Panc1 (cell line): ENCODE measurements at regions not wholly inside any gene's neighbourhood (a gene's known extent, or its start where the extent isn't known, plus 50 kb on each side); places are given as distances from the start of the nearest gene placed in this dataset.

ENCODE experiments used
- ATAC-seq: fragments of 200-7000 bp; cut with Tn5 transposase; 2 replicates; pipeline ENCODE4 v1.9.1; 2020; ENCODE audit warnings: mild to moderate bottlenecking, moderate library complexity
- BruUV-seq: library from RNA; stranded (reverse); fragments of 400-500 nt; replicated peaks from 2 replicates; lab custom pipeline; 2021; lab: Mats Ljungman, UMichigan
- CTCF ChIA-PET: fragments of 300-600 bp; sonication (Branson Sonifier 250); formaldehyde crosslinking; loops from one replicate; lab custom pipeline; 2022; ENCODE audit warnings: antibody characterized with exemption; lab: Charles Lee
- POLR2A ChIA-PET: fragments of 300-600 bp; sonication (Branson Sonifier 250); formaldehyde crosslinking; loops from one replicate; lab custom pipeline; 2022; ENCODE audit warnings: antibody characterized with exemption; lab: Charles Lee
- DNase-seq: peaks from one replicate; pipeline ENCODE4 v3.0.0-alpha.2; 2010; ENCODE audit warnings: low read depth, low spot score
- H3K27ac ChIP-seq: 2 replicates; pipeline ENCODE4 v1.5.1; 2011; ENCODE audit warnings: mild to moderate bottlenecking, low read length, inconsistent platforms
- H3K27me3 ChIP-seq: fragments of 200-500 bp; sonication (Bioruptor generic); 2 replicates; pipeline ENCODE4 v1.6.0; 2014; ENCODE audit warnings: low read length, inconsistent platforms; ENCODE audit not compliant: control insufficient read depth, insufficient read depth
- H3K36me3 ChIP-seq: fragments of 200-500 bp; sonication (Bioruptor generic); 2 replicates; pipeline ENCODE4 v1.5.1; 2014; ENCODE audit warnings: inconsistent platforms, mild to moderate bottlenecking, low read length, moderate library complexity; ENCODE audit not compliant: control insufficient read depth, insufficient read depth
- H3K4me1 ChIP-seq: 2 replicates; pipeline ENCODE4 v1.5.1; 2011; ENCODE audit warnings: inconsistent platforms, mild to moderate bottlenecking, low read length, moderate library complexity; ENCODE audit not compliant: control insufficient read depth, insufficient read depth
- H3K4me3 ChIP-seq, 2 experiments: 2 replicates each; pipeline ENCODE4 v1.5.1; 2011 to 2012; ENCODE audit warnings: low read depth in 2 of 2, low read length in 2 of 2, mild to moderate bottlenecking in 2 of 2, inconsistent platforms in 1 of 2, moderate library complexity in 1 of 2
- H3K9me3 ChIP-seq: fragments of 200-500 bp; sonication (Bioruptor generic); 2 replicates; pipeline ENCODE4 v1.5.1; 2014; ENCODE audit warnings: low read depth, mild to moderate bottlenecking, inconsistent platforms, low read length, moderate library complexity; ENCODE audit not compliant: control insufficient read depth, insufficient read depth
- POLR2AphosphoS5 ChIP-seq: IDR thresholded peaks from 2 replicates; pipeline ENCODE4 v1.6.1; 2012; ENCODE audit warnings: mild to moderate bottlenecking, low read depth, low read length, moderate library complexity
- SIN3A ChIP-seq: IDR thresholded peaks from 2 replicates; pipeline ENCODE4 v1.6.1; 2012; ENCODE audit warnings: low read depth, mild to moderate bottlenecking, low read length, moderate library complexity, borderline replicate concordance; ENCODE audit not compliant: insufficient read depth
- TCF7L2 ChIP-seq: IDR thresholded peaks from 2 replicates; pipeline ENCODE4 v1.6.1; 2011; ENCODE audit warnings: mild to moderate bottlenecking, low read depth, low read length, inconsistent platforms
- in situ Hi-C: cut with HindIII; loops from 2 replicates; pipeline ENCODE4 v1.10.0; 2016; ENCODE audit warnings: low sequenced_read_pairs, low pct_unique_long_range_greater_than_20kb
- intact Hi-C: fragments of 100-400 bp; cut with micrococcal nuclease; formaldehyde crosslinking; loops from one replicate; pipeline ENCODE4 v1.10.0; 2022; ENCODE audit not compliant: unreplicated experiment
- TF ChIP-seq, protein P1 (sequence below): fragments of 450-650 bp; IDR thresholded peaks from 2 replicates; pipeline ENCODE4 v1.5.1; 2017; ENCODE audit warnings: mild to moderate bottlenecking
- TF ChIP-seq, protein P2 (sequence below), 2 experiments: IDR thresholded peaks; 2 replicates each; pipeline ENCODE4 v1.6.1; 2011 to 2012; ENCODE audit warnings: low read depth in 2 of 2, control low read depth in 1 of 2, low read length in 1 of 2, mild to moderate bottlenecking in 1 of 2, moderate library complexity in 1 of 2; ENCODE audit not compliant: insufficient read depth in 1 of 2

DNA sequence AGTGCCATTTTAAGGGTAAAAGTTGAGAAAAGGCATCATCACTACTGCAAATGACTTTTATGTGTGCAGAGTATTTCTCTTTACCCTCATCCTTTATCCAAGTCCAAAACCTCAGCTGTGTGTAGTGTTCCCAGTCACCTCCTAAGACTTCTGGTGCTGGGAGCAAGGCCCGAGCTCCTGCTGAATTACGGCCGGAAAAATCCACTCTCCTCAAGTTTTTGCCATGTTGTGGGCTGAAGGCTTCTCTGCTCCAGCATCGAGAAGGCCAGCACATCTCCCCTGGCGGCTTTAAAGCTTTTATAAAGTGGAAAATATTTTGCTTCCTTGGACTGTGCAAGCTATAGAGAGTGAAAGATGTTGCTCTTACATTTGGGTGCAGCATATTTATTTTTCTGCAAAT is 153.2 kb upstream of the THBS2 start:
- no peak for DNase-seq
- no TSS peak for BruUV-seq
- Histone ChIP-seq H3K4me3 (no peak overlapping the region), H3K27me3 (no peaks in the 10 kb centered on the region), H3K9me3 (peaks cover 3% of the 10 kb centered on the region; the same call in 1 of the 2 replicates), H3K4me1 (no peaks in the 10 kb centered on the region), H3K27ac (no peak overlapping the region), H3K36me3 (no peaks in the 10 kb centered on the region)
- TF ChIP-seq POLR2AphosphoS5 (no peak), SIN3A (no peak), TCF7L2 (no peak)
- TF ChIP-seq, protein P1, sequence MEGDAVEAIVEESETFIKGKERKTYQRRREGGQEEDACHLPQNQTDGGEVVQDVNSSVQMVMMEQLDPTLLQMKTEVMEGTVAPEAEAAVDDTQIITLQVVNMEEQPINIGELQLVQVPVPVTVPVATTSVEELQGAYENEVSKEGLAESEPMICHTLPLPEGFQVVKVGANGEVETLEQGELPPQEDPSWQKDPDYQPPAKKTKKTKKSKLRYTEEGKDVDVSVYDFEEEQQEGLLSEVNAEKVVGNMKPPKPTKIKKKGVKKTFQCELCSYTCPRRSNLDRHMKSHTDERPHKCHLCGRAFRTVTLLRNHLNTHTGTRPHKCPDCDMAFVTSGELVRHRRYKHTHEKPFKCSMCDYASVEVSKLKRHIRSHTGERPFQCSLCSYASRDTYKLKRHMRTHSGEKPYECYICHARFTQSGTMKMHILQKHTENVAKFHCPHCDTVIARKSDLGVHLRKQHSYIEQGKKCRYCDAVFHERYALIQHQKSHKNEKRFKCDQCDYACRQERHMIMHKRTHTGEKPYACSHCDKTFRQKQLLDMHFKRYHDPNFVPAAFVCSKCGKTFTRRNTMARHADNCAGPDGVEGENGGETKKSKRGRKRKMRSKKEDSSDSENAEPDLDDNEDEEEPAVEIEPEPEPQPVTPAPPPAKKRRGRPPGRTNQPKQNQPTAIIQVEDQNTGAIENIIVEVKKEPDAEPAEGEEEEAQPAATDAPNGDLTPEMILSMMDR, result no peak
- TF ChIP-seq, protein P2, sequence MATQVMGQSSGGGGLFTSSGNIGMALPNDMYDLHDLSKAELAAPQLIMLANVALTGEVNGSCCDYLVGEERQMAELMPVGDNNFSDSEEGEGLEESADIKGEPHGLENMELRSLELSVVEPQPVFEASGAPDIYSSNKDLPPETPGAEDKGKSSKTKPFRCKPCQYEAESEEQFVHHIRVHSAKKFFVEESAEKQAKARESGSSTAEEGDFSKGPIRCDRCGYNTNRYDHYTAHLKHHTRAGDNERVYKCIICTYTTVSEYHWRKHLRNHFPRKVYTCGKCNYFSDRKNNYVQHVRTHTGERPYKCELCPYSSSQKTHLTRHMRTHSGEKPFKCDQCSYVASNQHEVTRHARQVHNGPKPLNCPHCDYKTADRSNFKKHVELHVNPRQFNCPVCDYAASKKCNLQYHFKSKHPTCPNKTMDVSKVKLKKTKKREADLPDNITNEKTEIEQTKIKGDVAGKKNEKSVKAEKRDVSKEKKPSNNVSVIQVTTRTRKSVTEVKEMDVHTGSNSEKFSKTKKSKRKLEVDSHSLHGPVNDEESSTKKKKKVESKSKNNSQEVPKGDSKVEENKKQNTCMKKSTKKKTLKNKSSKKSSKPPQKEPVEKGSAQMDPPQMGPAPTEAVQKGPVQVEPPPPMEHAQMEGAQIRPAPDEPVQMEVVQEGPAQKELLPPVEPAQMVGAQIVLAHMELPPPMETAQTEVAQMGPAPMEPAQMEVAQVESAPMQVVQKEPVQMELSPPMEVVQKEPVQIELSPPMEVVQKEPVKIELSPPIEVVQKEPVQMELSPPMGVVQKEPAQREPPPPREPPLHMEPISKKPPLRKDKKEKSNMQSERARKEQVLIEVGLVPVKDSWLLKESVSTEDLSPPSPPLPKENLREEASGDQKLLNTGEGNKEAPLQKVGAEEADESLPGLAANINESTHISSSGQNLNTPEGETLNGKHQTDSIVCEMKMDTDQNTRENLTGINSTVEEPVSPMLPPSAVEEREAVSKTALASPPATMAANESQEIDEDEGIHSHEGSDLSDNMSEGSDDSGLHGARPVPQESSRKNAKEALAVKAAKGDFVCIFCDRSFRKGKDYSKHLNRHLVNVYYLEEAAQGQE (IDR thresholded peaks at IDR 0.05; ENCODE audit: insufficient read depth in 1 of 2, low read depth in 2 of 2, low read length in 1 of 2), result no peak
- ChIA-PET CTCF (no interaction called here), POLR2A (no interaction called here)
- in situ Hi-C loops, result no loop called here
- intact Hi-C loops, result no loop called here
- no peak for ATAC-seq

DNA sequence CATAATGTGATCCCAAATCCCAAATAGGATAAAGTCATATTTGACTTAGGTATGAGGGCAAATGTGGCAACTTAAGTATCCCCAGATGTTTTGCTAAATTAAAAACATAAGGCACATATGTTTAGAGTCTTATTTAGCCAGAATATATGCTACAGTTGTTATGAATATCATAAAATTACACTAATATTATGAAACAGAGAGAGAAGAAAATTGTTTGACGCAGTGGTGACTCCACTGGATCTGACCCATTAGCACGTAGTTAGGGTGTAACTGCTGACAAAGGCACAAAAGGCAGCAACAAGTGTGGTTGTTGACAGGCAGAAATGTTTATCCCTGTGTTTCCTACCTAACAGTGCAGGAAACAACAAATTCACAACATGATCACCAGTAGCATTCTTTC is 152.4 kb upstream of the THBS2 start:
- Histone ChIP-seq H3K36me3 (no peaks in the 10 kb centered on the region), H3K27ac (no peak overlapping the region), H3K9me3 (peaks cover 3% of the 10 kb centered on the region; the same call in 1 of the 2 replicates), H3K27me3 (no peaks in the 10 kb centered on the region), H3K4me3 (no peak overlapping the region), H3K4me1 (no peaks in the 10 kb centered on the region)
- DNase-seq (no peak), ATAC-seq (no peak)
- TF ChIP-seq POLR2AphosphoS5 (no peak), TCF7L2 (no peak), SIN3A (no peak)
- TF ChIP-seq, protein P2 (IDR thresholded peaks at IDR 0.05; ENCODE audit: insufficient read depth in 1 of 2, low read depth in 2 of 2, low read length in 1 of 2), result no peak
- TF ChIP-seq, protein P1, result no peak
- CTCF ChIA-PET, result no interaction called here
- in situ Hi-C loops (no loop called here), intact Hi-C loops (no loop called here)
- POLR2A ChIA-PET, result no interaction called here
- BruUV-seq, result no TSS peak
